IMR-90 (cell line): ENCODE measurements at regions not wholly inside any gene's neighbourhood (a gene's known extent, or its start where the extent isn't known, plus 50 kb on each side); places are given as distances from the start of the nearest gene placed in this dataset.

ENCODE experiments used
- ATAC-seq: fragments of 200-7000 bp; cut with Tn5 transposase; 2 replicates; pipeline ENCODE4 v1.9.1; 2020; ENCODE audit warnings: low read depth, mild to moderate bottlenecking, moderate library complexity
- BruUV-seq: library from RNA; stranded (reverse); fragments of 400-500 nt; replicated peaks from 2 replicates; lab custom pipeline; 2021; lab: Mats Ljungman, UMichigan
- CTCF ChIA-PET: fragments of 300-600 bp; formaldehyde crosslinking; extraction: SDS; loops from one replicate; lab custom pipeline; 2021; ENCODE audit warnings: antibody characterized with exemption; lab: Yijun Ruan, JAX
- POLR2A ChIA-PET: fragments of 300-600 bp; sonication (Branson Sonifier 250); formaldehyde crosslinking; loops from one replicate; lab custom pipeline; 2022; ENCODE audit warnings: antibody characterized with exemption; ENCODE audit not compliant: unreplicated experiment; lab: Charles Lee
- DNase-seq: peaks from one replicate; pipeline ENCODE4 v3.0.0; 2013
- H2AFZ ChIP-seq: replicated peaks from 2 replicates; pipeline ENCODE3; 2013; ENCODE audit warnings: low read length, mild to moderate bottlenecking; ENCODE audit not compliant: poor library complexity
- H2AK5ac ChIP-seq: 2 replicates; pipeline ENCODE4 v1.6.1; 2013; ENCODE audit warnings: low read depth, low read length, inconsistent platforms
- H2AK9ac ChIP-seq: replicated peaks from 2 replicates; pipeline ENCODE3; 2013; ENCODE audit warnings: mild to moderate bottlenecking, low read depth, low read length, moderate library complexity; ENCODE audit not compliant: poor library complexity
- H2BK120ac ChIP-seq: 2 replicates; pipeline ENCODE4 v1.6.1; 2013; ENCODE audit warnings: low read depth, low read length, inconsistent platforms
- H2BK15ac ChIP-seq: 3 replicates; pipeline ENCODE4 v1.6.1; 2013; ENCODE audit warnings: low read depth, low read length, inconsistent platforms
- H2BK20ac ChIP-seq: 2 replicates; pipeline ENCODE4 v1.6.1; 2013; ENCODE audit warnings: low read depth, mild to moderate bottlenecking, inconsistent platforms, low read length, moderate library complexity
- H2BK5ac ChIP-seq: 2 replicates; pipeline ENCODE4 v1.6.1; 2013; ENCODE audit warnings: mild to moderate bottlenecking, low read depth, low read length, inconsistent platforms; ENCODE audit not compliant: poor library complexity, severe bottlenecking
- H3K14ac ChIP-seq: replicated peaks from 2 replicates; pipeline ENCODE4 v1.6.1; 2013; ENCODE audit warnings: low read depth, low read length, inconsistent platforms
- H3K18ac ChIP-seq: 2 replicates; pipeline ENCODE4 v1.6.1; 2013; ENCODE audit warnings: low read depth, low read length, control low read depth
- H3K23ac ChIP-seq: 2 replicates; pipeline ENCODE4 v1.6.1; 2013; ENCODE audit warnings: low read depth, low read length, inconsistent platforms
- H3K27ac ChIP-seq: 2 replicates; pipeline ENCODE4 v1.5.1; 2013; ENCODE audit warnings: mild to moderate bottlenecking, control low read depth, low read length; ENCODE audit not compliant: insufficient read depth
- H3K27me3 ChIP-seq: 2 replicates; pipeline ENCODE4 v1.6.1; 2013; ENCODE audit warnings: low read length; ENCODE audit not compliant: control insufficient read depth, insufficient read depth
- H3K36me3 ChIP-seq: 2 replicates; pipeline ENCODE4 v1.6.1; 2013; ENCODE audit warnings: low read length, mixed read lengths; ENCODE audit not compliant: control insufficient read depth, insufficient read depth
- H3K4ac ChIP-seq: 2 replicates; pipeline ENCODE4 v1.6.1; 2013; ENCODE audit warnings: low read depth, low read length, inconsistent platforms
- H3K4me1 ChIP-seq: 2 replicates; pipeline ENCODE4 v1.6.1; 2013; ENCODE audit warnings: low read length, mixed read lengths; ENCODE audit not compliant: control insufficient read depth, insufficient read depth
- H3K4me2 ChIP-seq: 2 replicates; pipeline ENCODE4 v1.6.1; 2013; ENCODE audit warnings: low read depth, mild to moderate bottlenecking, control low read depth, low read length, moderate library complexity
- H3K4me3 ChIP-seq: 2 replicates; pipeline ENCODE4 v1.5.1; 2013; ENCODE audit warnings: low read depth, mild to moderate bottlenecking, control low read depth, low read length, moderate library complexity; ENCODE audit not compliant: insufficient read depth
- H3K56ac ChIP-seq: 2 replicates; pipeline ENCODE4 v1.6.1; 2013; ENCODE audit warnings: low read length, inconsistent platforms; ENCODE audit not compliant: insufficient read depth; ENCODE audit errors: extremely low read depth
- H3K79me1 ChIP-seq, 2 experiments: 2 replicates each; pipeline ENCODE4 v1.6.1; 2013; ENCODE audit warnings: low read length in 2 of 2, inconsistent platforms in 1 of 2, low read depth in 1 of 2
- H3K9ac ChIP-seq: 2 replicates; pipeline ENCODE4 v1.6.1; 2013; ENCODE audit warnings: low read depth, low read length, control low read depth
- H3K9me1 ChIP-seq: 2 replicates; pipeline ENCODE4 v1.6.1; 2013; ENCODE audit warnings: low read length, inconsistent platforms; ENCODE audit not compliant: insufficient read depth
- H3K9me3 ChIP-seq: 2 replicates; pipeline ENCODE4 v1.6.1; 2013; ENCODE audit warnings: low read length; ENCODE audit not compliant: control insufficient read depth, insufficient read depth
- H4K20me1 ChIP-seq: 2 replicates; pipeline ENCODE4 v1.6.1; 2013; ENCODE audit warnings: low read length, inconsistent platforms; ENCODE audit not compliant: insufficient read depth
- H4K5ac ChIP-seq: 2 replicates; pipeline ENCODE4 v1.6.1; 2013; ENCODE audit warnings: mild to moderate bottlenecking, low read depth, low read length, control low read depth
- H4K8ac ChIP-seq, 2 experiments: 2 replicates each; pipeline ENCODE4 v1.6.1; 2013; ENCODE audit warnings: low read depth in 2 of 2, low read length in 2 of 2, control low read depth in 1 of 2, inconsistent platforms in 1 of 2
- H4K91ac ChIP-seq: 2 replicates; pipeline ENCODE4 v1.6.1; 2013; ENCODE audit warnings: low read depth, low read length, inconsistent platforms; ENCODE audit not compliant: insufficient read depth
- BHLHE40 ChIP-seq: fragments of 150-350 bp; IDR thresholded peaks from 2 replicates; pipeline ENCODE4 v1.6.1; 2016; ENCODE audit warnings: mild to moderate bottlenecking, low read depth, low read length
- MXI1 ChIP-seq: IDR thresholded peaks from 2 replicates; pipeline ENCODE4 v1.6.1; 2012; ENCODE audit warnings: low read depth, mild to moderate bottlenecking, low read length, moderate library complexity, borderline replicate concordance
- NFE2L2 ChIP-seq: fragments of 150-350 bp; IDR thresholded peaks from 2 replicates; pipeline ENCODE4 v1.6.1; 2016; ENCODE audit warnings: low read depth, mild to moderate bottlenecking, low read length
- POLR2A ChIP-seq: IDR thresholded peaks from 2 replicates; pipeline ENCODE4 v1.6.1; 2012; ENCODE audit warnings: mild to moderate bottlenecking, low read depth, low read length
- RCOR1 ChIP-seq: IDR thresholded peaks from 2 replicates; pipeline ENCODE4 v1.6.1; 2012; ENCODE audit warnings: mild to moderate bottlenecking, low read length, improper control_type of control experiment; ENCODE audit not compliant: insufficient replicate concordance
- RFX5 ChIP-seq: IDR thresholded peaks from 2 replicates; pipeline ENCODE4 v1.8.0; 2012; ENCODE audit warnings: low read depth, mild to moderate bottlenecking, low read length, moderate library complexity
- dilution Hi-C: fragments of 300-500 bp; cut with HindIII; formaldehyde crosslinking; loops from one replicate; pipeline ENCODE4 v1.14.3; 2018; ENCODE audit warnings: low sequenced_read_pairs; ENCODE audit not compliant: unreplicated experiment
- in situ Hi-C: fragments of 300-500 bp; cut with MboI; formaldehyde crosslinking; loops from 3 replicates; pipeline ENCODE4 v1.14.3; 2019; ENCODE audit warnings: low sequenced_read_pairs, inconsistent platforms, mixed read lengths
- intact Hi-C: fragments of 100-400 bp; cut with micrococcal nuclease; formaldehyde crosslinking; loops from 2 replicates; pipeline ENCODE4 v1.10.0; 2022

GRCh38 chr11:92527467-92527866 is 302.8 kb downstream of the FAT3 start:
- no peaks in the 10 kb centered on the region for H3K36me3 ChIP-seq
- in situ Hi-C loops = loop anchor here (25.0 kb wide), 1 partner anchor 315 kb away; the partner anchor contains the start of gene FAT3
- H2BK15ac ChIP-seq = no peak overlapping the region
- no peak overlapping the region for H3K4ac ChIP-seq
- no peak for DNase-seq
- no peak overlapping the region for H3K27ac ChIP-seq
- H3K18ac ChIP-seq = no peak overlapping the region
- no peak overlapping the region for H4K91ac ChIP-seq
- BruUV-seq = no TSS peak
- no peak overlapping the region for H3K4me2 ChIP-seq
- H2AK9ac ChIP-seq = no peak overlapping the region
- no peak overlapping the region for H2BK120ac ChIP-seq
- H4K20me1 ChIP-seq = no peaks in the 10 kb centered on the region
- dilution Hi-C loops = no loop called here
- no peaks in the 10 kb centered on the region for H3K9me1 ChIP-seq
- no peak overlapping the region for H3K23ac ChIP-seq
- H3K9me3 ChIP-seq = no peaks in the 10 kb centered on the region
- no peaks in the 10 kb centered on the region for H3K4me1 ChIP-seq
- no peak overlapping the region for H4K8ac ChIP-seq
- H2AFZ ChIP-seq = no peak overlapping the region
- no peak overlapping the region for H2BK20ac ChIP-seq
- no peak overlapping the region for H3K9ac ChIP-seq
- no peak overlapping the region for H2BK5ac ChIP-seq
- no peak for TF ChIP-seq NFE2L2
- TF ChIP-seq RCOR1 = no peak
- no peak for TF ChIP-seq POLR2A
- TF ChIP-seq MXI1 = no peak
- no peak for TF ChIP-seq BHLHE40
- TF ChIP-seq RFX5 = no peak
- H3K56ac ChIP-seq = no peak overlapping the region
- POLR2A ChIA-PET = no interaction called here
- no peak for ATAC-seq
- no peak overlapping the region for H3K14ac ChIP-seq
- CTCF ChIA-PET = no interaction called here
- no peaks in the 10 kb centered on the region for H3K79me1 ChIP-seq
- H2AK5ac ChIP-seq = no peak overlapping the region
- intact Hi-C loops = no loop called here
- H3K4me3 ChIP-seq = no peak overlapping the region
- no peak overlapping the region for H4K5ac ChIP-seq
- H3K27me3 ChIP-seq = no peaks in the 10 kb centered on the region
